HT1080 (cell line): ENCODE measurements at regions not wholly inside any gene's neighbourhood (a gene's known extent, or its start where the extent isn't known, plus 50 kb on each side); places are given as distances from the start of the nearest gene placed in this dataset.
"Not testable (repeated sequence)": the region's sequence is repeated elsewhere in the genome, so short reads cannot be mapped to it uniquely, and the experiment has no call there.

Experiments used
- DNase-seq: peaks from one replicate; pipeline ENCODE4 v3.0.0-alpha.2; 2015; ENCODE audit warnings: low read depth

- no peak for DNase-seq
These were observed 925.3 kb upstream of the CDH10 start for GRCh38 chr5:25570067-25570583.

GRCh38 chr5:25568989-25569625 lies 924.3 kb upstream of the CDH10 start:
- DNase-seq: peak; percentile 22

GRCh38 chr5:25568294-25568693 lies 923.5 kb upstream of the CDH10 start:
- no peak for DNase-seq

- DNase-seq: no peak
These were observed 923.1 kb upstream of the CDH10 start for GRCh38 chr5:25567881-25568280.

- no peak for DNase-seq
These were observed 917.9 kb upstream of the CDH10 start for GRCh38 chr5:25562656-25563055.

- DNase-seq: no peak
These were observed 909.3 kb upstream of the CDH10 start for GRCh38 chr5:25554077-25554476.

GRCh38 chr5:25552871-25553481 lies 908.2 kb upstream of the CDH10 start:
- DNase-seq: no peak

GRCh38 chr5:25550793-25551192 lies 906.0 kb upstream of the CDH10 start:
- no peak for DNase-seq

- peak; percentile 50 for DNase-seq
These were observed 900.0 kb upstream of the CDH10 start for GRCh38 chr5:25544652-25545249.

- DNase-seq: no peak
These were observed 895.9 kb upstream of the CDH10 start for GRCh38 chr5:25540628-25541027.

GRCh38 chr5:25539536-25539935 lies 894.8 kb upstream of the CDH10 start:
- DNase-seq: no peak

- not testable (repeated sequence) for DNase-seq
These were observed 891.7 kb upstream of the CDH10 start for GRCh38 chr5:25536461-25536860.

- DNase-seq: peak; percentile 8
These were observed 871.4 kb upstream of the CDH10 start for GRCh38 chr5:25516141-25516540.

GRCh38 chr5:25515525-25515924 lies 870.7 kb upstream of the CDH10 start:
- no peak for DNase-seq

GRCh38 chr5:25510692-25511091 lies 865.9 kb upstream of the CDH10 start:
- not testable (repeated sequence) for DNase-seq

- DNase-seq: not testable (repeated sequence)
These were observed 863.2 kb upstream of the CDH10 start for GRCh38 chr5:25508011-25508410.

GRCh38 chr5:25500635-25501034 lies 855.9 kb upstream of the CDH10 start:
- DNase-seq: no peak

GRCh38 chr5:25489834-25490538 lies 845.2 kb upstream of the CDH10 start:
- peak; percentile 54 for DNase-seq

- DNase-seq: no peak
These were observed 843.3 kb upstream of the CDH10 start for GRCh38 chr5:25488119-25488518.

- no peak for DNase-seq
These were observed 839.6 kb upstream of the CDH10 start for GRCh38 chr5:25484391-25484790.

GRCh38 chr5:25481463-25481862 lies 836.7 kb upstream of the CDH10 start:
- DNase-seq: no peak

GRCh38 chr5:25459082-25459481 lies 814.3 kb upstream of the CDH10 start:
- no peak for DNase-seq
